Natural killer cell (primary cell): ENCODE measurements at regions not wholly inside any gene's neighbourhood (a gene's known extent, or its start where the extent isn't known, plus 50 kb on each side); places are given as distances from the start of the nearest gene placed in this dataset.

Source experiments
- ATAC-seq, 3 donors: fragments of 150-1000 bp in 2 of 3; fragments of 200-7000 bp in 1 of 3; cut with Tn5 transposase; 1 replicate in 1 of 3; 2 replicates in 2 of 3; pipeline ENCODE4 v1.10.0; 2021; ENCODE audit warnings: mild to moderate bottlenecking in 2 of 3, moderate library complexity in 2 of 3
- DNase-seq, 2 donors: peaks; one replicate each; pipeline versions ENCODE4 v3.0.0 to v3.0.0-alpha.2; 2013 to 2021; ENCODE audit warnings: mixed read lengths in 1 of 2
- H3K27ac ChIP-seq: one replicate; pipeline ENCODE4 v1.5.1; 2013; ENCODE audit warnings: mild to moderate bottlenecking, low read length
- H3K27me3 ChIP-seq: one replicate; pipeline ENCODE4 v1.6.1; 2013; ENCODE audit warnings: low read length; ENCODE audit not compliant: control insufficient read depth, insufficient read depth
- H3K36me3 ChIP-seq: one replicate; pipeline ENCODE4 v1.6.1; 2013; ENCODE audit warnings: low read length; ENCODE audit not compliant: control insufficient read depth, insufficient read depth
- H3K4me1 ChIP-seq: one replicate; pipeline ENCODE4 v1.6.1; 2013; ENCODE audit warnings: low read length; ENCODE audit not compliant: control insufficient read depth, insufficient read depth
- H3K4me3 ChIP-seq: one replicate; pipeline ENCODE4 v1.5.1; 2013; ENCODE audit warnings: low read length
- H3K9me3 ChIP-seq: one replicate; pipeline ENCODE4 v1.6.1; 2013; ENCODE audit warnings: low read length; ENCODE audit not compliant: control insufficient read depth, insufficient read depth
- H3K27ac Mint-ChIP-seq, 2 donors: one replicate each; pipeline ENCODE4 v1.8.0; 2022; ENCODE audit warnings: mild to moderate bottlenecking in 2 of 2, mixed read lengths in 2 of 2, moderate library complexity in 1 of 2
- H3K27me3 Mint-ChIP-seq, 2 donors: one replicate each; pipeline ENCODE4 v1.8.0; 2022; ENCODE audit warnings: low read depth in 2 of 2, mixed read lengths in 2 of 2
- H3K36me3 Mint-ChIP-seq: one replicate; pipeline ENCODE4 v1.8.0; 2022; ENCODE audit warnings: mixed read lengths
- H3K4me1 Mint-ChIP-seq, 2 donors: one replicate each; pipeline ENCODE4 v1.8.0; 2022; ENCODE audit warnings: mixed read lengths in 2 of 2
- H3K4me3 Mint-ChIP-seq: one replicate; pipeline ENCODE4 v1.8.0; 2022; ENCODE audit warnings: mild to moderate bottlenecking, moderate library complexity, mixed read lengths
- H3K9me3 Mint-ChIP-seq, 2 donors: one replicate each; pipeline ENCODE4 v1.8.0; 2022; ENCODE audit warnings: mixed read lengths in 2 of 2
- WGBS: methylation state at CpG from one replicate; pipeline ENCODE4 v1.1.7; 2013; ENCODE audit warnings: missing lambda C conversion rate; ENCODE audit not compliant: insufficient coverage; 5-methylcytosine and 5-hydroxymethylcytosine counted together
- intact Hi-C: fragments of 100-400 bp; cut with micrococcal nuclease; formaldehyde crosslinking; loops from one replicate; pipeline ENCODE4 v1.14.2; 2022
- TF ChIP-seq, protein P1 (sequence below): fragments of 200-600 bp; IDR thresholded peaks from one replicate; pipeline ENCODE4 v1.8.0; 2022; ENCODE audit warnings: antibody characterized with exemption

- TF ChIP-seq, protein P1, sequence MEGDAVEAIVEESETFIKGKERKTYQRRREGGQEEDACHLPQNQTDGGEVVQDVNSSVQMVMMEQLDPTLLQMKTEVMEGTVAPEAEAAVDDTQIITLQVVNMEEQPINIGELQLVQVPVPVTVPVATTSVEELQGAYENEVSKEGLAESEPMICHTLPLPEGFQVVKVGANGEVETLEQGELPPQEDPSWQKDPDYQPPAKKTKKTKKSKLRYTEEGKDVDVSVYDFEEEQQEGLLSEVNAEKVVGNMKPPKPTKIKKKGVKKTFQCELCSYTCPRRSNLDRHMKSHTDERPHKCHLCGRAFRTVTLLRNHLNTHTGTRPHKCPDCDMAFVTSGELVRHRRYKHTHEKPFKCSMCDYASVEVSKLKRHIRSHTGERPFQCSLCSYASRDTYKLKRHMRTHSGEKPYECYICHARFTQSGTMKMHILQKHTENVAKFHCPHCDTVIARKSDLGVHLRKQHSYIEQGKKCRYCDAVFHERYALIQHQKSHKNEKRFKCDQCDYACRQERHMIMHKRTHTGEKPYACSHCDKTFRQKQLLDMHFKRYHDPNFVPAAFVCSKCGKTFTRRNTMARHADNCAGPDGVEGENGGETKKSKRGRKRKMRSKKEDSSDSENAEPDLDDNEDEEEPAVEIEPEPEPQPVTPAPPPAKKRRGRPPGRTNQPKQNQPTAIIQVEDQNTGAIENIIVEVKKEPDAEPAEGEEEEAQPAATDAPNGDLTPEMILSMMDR, result no peak
- intact Hi-C loops, result no loop called here
- H3K4me3 ChIP-seq, result no peak overlapping the region
- no peak overlapping the region for H3K4me3 Mint-ChIP-seq
- peaks cover 11 to 12% of the 10 kb centered on the region in 2 donors for H3K27me3 Mint-ChIP-seq
- no peak for DNase-seq
- WGBS, result 76% methylated on average over 2 of the region's 2 CpGs
- no peaks in the 10 kb centered on the region for H3K27me3 ChIP-seq
- H3K36me3 ChIP-seq, result no peaks in the 10 kb centered on the region
- H3K9me3 Mint-ChIP-seq, result no peaks in the 10 kb centered on the region
- no peaks in the 10 kb centered on the region for H3K4me1 ChIP-seq
- no peak for ATAC-seq
- H3K27ac Mint-ChIP-seq, result no peak overlapping the region
- no peaks in the 10 kb centered on the region for H3K4me1 Mint-ChIP-seq
- H3K9me3 ChIP-seq, result no peaks in the 10 kb centered on the region
- H3K27ac ChIP-seq, result no peak overlapping the region
- H3K36me3 Mint-ChIP-seq, result no peaks in the 10 kb centered on the region
Observed at GRCh38 chr18:75554644-75555185, 127.2 kb upstream of the SMIM21 start.

GRCh38 chr18:75554176-75554575 lies 126.7 kb upstream of the SMIM21 start:
- no peak overlapping the region for H3K4me3 Mint-ChIP-seq
- H3K27ac Mint-ChIP-seq, result no peak overlapping the region
- H3K27me3 ChIP-seq, result no peaks in the 10 kb centered on the region
- H3K9me3 ChIP-seq, result no peaks in the 10 kb centered on the region
- no peaks in the 10 kb centered on the region for H3K4me1 ChIP-seq
- H3K27me3 Mint-ChIP-seq, result peaks cover 16 to 17% of the 10 kb centered on the region in 2 donors
- no peaks in the 10 kb centered on the region for H3K9me3 Mint-ChIP-seq
- no peak overlapping the region for H3K27ac ChIP-seq
- no peak overlapping the region for H3K4me3 ChIP-seq
- no peaks in the 10 kb centered on the region for H3K36me3 ChIP-seq
- TF ChIP-seq, protein P1, result no peak
- WGBS, result 86% methylated on average over 7 of the region's 7 CpGs
- DNase-seq, result no peak
- H3K4me1 Mint-ChIP-seq, result no peaks in the 10 kb centered on the region
- H3K36me3 Mint-ChIP-seq, result no peaks in the 10 kb centered on the region
- intact Hi-C loops, result no loop called here
- no peak for ATAC-seq

GRCh38 chr18:75553021-75553420 lies 125.5 kb upstream of the SMIM21 start:
- no peak for ATAC-seq

More at GRCh38 chr18:75553021-75553420, 125.5 kb upstream of the SMIM21 start:
- H3K27ac ChIP-seq, result no peak overlapping the region
- intact Hi-C loops, result no loop called here
- no peak overlapping the region for H3K4me3 ChIP-seq
- Mint-ChIP-seq H3K9me3 (no peaks in the 10 kb centered on the region), H3K4me1 (no peaks in the 10 kb centered on the region), H3K27me3 (peaks cover 17 to 18% of the 10 kb centered on the region in 2 donors), H3K36me3 (no peaks in the 10 kb centered on the region), H3K4me3 (no peak overlapping the region), H3K27ac (no peak overlapping the region)
- 83% methylated on average over 8 of the region's 8 CpGs for WGBS
- no peaks in the 10 kb centered on the region for H3K9me3 ChIP-seq
- no peaks in the 10 kb centered on the region for H3K36me3 ChIP-seq
- H3K27me3 ChIP-seq, result no peaks in the 10 kb centered on the region
- no peaks in the 10 kb centered on the region for H3K4me1 ChIP-seq
- no peak for DNase-seq
- TF ChIP-seq, protein P1, result no peak
